ENCODE measurements at regions not wholly inside any gene's neighbourhood (a gene's known extent, or its start where the extent isn't known, plus 50 kb on each side); places are given as distances from the start of the nearest gene placed in this dataset.

GRCh38 chr2:205883965-205884364 is 201.7 kb downstream of the NRP2 start:
- TF ChIP-seq CTCF (IDR thresholded peaks at IDR 0.05) (no peak), PRDM15 (CRISPR knock-in tag; IDR thresholded peaks at IDR 0.05) (no peak), E2F1 (CRISPR knock-in tag; IDR thresholded peaks at IDR 0.05) (no peak), NFYB (CRISPR knock-in tag; conservative IDR thresholded peaks at IDR 0.05; ENCODE audit: low read depth) (no peak)

Data from WTC11 (cell line).